Neural crest cell (in vitro differentiated cells): ENCODE measurements at regions not wholly inside any gene's neighbourhood (a gene's known extent, or its start where the extent isn't known, plus 50 kb on each side); places are given as distances from the start of the nearest gene placed in this dataset.

ENCODE experiments used
- DNase-seq: peaks from one replicate; pipeline ENCODE4 v3.0.0; 2021; ENCODE audit warnings: low read depth, mixed read lengths, low spot score
- H3K27ac Mint-ChIP-seq: one replicate; pipeline ENCODE4 v1.8.0; 2021; ENCODE audit warnings: mild to moderate bottlenecking, mixed read lengths; ENCODE audit not compliant: unreplicated experiment
- H3K27me3 Mint-ChIP-seq: 2 replicates; pipeline ENCODE4 v1.8.0; 2021; ENCODE audit warnings: low read depth, mild to moderate bottlenecking, mixed read lengths
- H3K36me3 Mint-ChIP-seq: 2 replicates; pipeline ENCODE4 v1.8.0; 2021; ENCODE audit warnings: low read depth, mild to moderate bottlenecking, mixed read lengths
- H3K4me1 Mint-ChIP-seq: 2 replicates; pipeline ENCODE4 v1.8.0; 2021; ENCODE audit warnings: mixed read lengths
- H3K4me3 Mint-ChIP-seq: one replicate; pipeline ENCODE4 v1.8.0; 2021; ENCODE audit warnings: mild to moderate bottlenecking, mixed read lengths
- H3K9me3 Mint-ChIP-seq: 2 replicates; pipeline ENCODE4 v1.8.0; 2021; ENCODE audit warnings: mixed read lengths
- TF ChIP-seq, protein P1 (sequence below): fragments of 200-600 bp; sonication (generic); conservative IDR thresholded peaks from 2 replicates; pipeline ENCODE4 v1.5.0; 2021; ENCODE audit warnings: antibody characterized with exemption, mild to moderate bottlenecking

DNA sequence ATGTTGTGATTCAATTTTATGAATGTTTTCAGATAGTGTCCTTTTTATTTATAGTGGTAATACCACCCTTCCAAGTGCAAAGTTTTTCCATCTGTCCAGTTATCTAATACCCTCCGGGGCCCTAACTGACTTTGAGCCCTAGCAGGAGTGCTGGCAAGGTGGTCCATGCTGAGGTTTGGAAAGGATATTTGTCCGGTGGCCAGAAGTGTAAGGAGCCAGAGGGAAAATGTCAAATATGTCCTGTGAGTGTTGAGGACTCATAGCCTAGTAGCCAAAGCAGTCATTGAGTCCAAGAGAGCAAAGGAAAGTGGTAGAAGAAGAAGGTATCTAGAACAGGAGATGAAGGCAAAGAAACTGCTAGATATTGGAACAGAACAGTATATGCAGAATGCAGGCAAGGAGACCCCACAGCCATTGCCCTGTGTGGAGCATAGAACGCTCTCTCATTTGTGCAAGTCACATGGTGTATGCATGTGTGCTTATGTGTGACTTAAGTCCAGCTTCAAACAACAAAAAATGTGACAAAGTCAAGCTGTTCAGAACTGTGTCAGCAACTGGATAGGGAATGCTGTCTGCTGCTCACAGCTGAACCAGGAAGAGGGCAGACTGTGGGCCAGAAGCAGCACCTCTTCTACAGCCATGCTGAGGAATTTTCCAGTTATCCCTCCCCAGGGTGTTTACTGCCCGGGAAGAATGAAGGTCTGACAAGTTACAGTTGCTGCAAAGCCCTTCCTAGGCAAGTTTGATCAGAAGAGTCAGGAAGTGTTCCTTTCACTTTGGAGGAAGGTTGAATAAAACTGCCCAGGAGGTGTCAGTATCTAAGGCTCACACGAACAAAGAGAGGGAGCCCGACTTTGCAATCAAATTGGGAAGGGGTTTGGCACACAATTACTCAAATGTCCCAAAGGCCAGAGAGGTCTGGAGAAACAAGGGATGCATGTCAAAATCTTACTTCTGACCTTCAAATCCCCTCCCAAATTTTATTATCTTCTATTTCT is 463.3 kb upstream of the DMAC1 start:
- Mint-ChIP-seq H3K36me3 (no peaks in the 10 kb centered on the region), H3K4me3 (no peak overlapping the region), H3K27ac (no peak overlapping the region), H3K4me1 (peaks cover 16% of the 10 kb centered on the region), H3K27me3 (no peaks in the 10 kb centered on the region), H3K9me3 (no peaks in the 10 kb centered on the region)
- DNase-seq, result no peak
- TF ChIP-seq, protein P1, sequence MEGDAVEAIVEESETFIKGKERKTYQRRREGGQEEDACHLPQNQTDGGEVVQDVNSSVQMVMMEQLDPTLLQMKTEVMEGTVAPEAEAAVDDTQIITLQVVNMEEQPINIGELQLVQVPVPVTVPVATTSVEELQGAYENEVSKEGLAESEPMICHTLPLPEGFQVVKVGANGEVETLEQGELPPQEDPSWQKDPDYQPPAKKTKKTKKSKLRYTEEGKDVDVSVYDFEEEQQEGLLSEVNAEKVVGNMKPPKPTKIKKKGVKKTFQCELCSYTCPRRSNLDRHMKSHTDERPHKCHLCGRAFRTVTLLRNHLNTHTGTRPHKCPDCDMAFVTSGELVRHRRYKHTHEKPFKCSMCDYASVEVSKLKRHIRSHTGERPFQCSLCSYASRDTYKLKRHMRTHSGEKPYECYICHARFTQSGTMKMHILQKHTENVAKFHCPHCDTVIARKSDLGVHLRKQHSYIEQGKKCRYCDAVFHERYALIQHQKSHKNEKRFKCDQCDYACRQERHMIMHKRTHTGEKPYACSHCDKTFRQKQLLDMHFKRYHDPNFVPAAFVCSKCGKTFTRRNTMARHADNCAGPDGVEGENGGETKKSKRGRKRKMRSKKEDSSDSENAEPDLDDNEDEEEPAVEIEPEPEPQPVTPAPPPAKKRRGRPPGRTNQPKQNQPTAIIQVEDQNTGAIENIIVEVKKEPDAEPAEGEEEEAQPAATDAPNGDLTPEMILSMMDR, result no peak

DNA sequence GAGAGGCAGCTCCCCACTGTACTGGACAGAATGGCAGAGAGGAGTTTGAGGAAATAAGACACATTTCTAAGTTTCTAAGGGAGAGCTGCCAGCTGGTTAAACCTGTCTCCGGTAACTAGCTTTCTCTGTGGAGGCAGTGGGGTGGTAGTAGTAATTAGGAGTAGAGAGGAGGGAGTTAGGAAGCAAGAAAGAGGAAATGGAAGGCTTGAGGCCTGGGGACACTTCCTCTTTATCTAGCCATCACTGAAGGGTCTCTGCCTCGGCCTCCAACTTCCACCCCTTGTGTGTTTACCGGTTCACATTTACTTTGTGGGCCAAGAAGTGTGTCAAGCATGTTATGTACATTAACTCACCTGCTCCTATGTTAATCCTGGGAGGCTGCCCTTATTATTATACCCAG is 462.2 kb upstream of the DMAC1 start:
- Mint-ChIP-seq H3K36me3 (no peaks in the 10 kb centered on the region), H3K4me1 (peaks cover 16% of the 10 kb centered on the region), H3K27me3 (no peaks in the 10 kb centered on the region), H3K27ac (no peak overlapping the region), H3K9me3 (no peaks in the 10 kb centered on the region), H3K4me3 (no peak overlapping the region)
- DNase-seq, result no peak
- TF ChIP-seq, protein P1, result no peak

DNA sequence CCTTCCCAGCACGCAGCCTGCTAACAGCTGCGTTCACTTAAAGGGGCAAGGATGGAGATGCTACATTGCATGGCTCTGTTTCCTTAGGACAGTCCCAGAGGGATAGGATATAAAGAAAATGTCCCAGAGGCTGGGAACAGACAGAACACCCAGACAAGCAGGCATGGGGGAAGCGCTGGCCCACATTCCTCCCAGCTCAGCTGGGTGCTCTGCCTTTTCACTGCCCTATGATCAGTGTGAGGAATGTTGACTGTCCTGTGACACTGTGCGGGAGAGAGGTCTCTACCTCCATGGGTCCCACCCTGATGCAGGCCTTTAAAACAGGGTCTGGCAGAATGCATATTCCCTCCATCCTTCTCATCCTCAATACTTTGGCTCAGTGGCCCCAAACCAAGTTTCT is 459.4 kb upstream of the DMAC1 start:
- H3K9me3 Mint-ChIP-seq, result peaks cover 3% of the 10 kb centered on the region
- H3K27ac Mint-ChIP-seq, result no peak overlapping the region
- no peak overlapping the region for H3K4me3 Mint-ChIP-seq
- H3K36me3 Mint-ChIP-seq, result peaks cover 3% of the 10 kb centered on the region
- no peaks in the 10 kb centered on the region for H3K27me3 Mint-ChIP-seq
- peaks cover 16% of the 10 kb centered on the region for H3K4me1 Mint-ChIP-seq
- DNase-seq, result no peak
- TF ChIP-seq, protein P1, result no peak

DNA sequence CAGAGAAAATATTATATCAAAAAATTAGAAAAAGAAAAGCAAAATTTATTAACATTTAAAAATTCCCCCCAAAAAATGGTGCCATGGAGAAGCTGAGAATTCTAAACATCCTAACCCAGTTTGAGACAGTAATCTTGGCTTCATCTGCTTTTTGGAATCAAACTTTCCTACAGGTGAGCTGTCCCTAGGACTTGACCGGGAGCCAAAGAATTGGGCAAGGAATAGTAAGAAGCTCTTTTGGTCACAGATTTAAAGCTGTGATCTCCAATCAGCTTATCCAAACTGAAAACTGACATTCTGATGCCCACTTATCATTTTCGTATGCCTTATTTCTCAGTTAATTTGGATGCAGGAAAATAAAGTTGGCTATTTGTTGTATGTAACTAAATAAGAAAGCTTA is 457.3 kb upstream of the DMAC1 start:
- H3K27me3 Mint-ChIP-seq, result no peaks in the 10 kb centered on the region
- no peak overlapping the region for H3K27ac Mint-ChIP-seq
- DNase-seq, result no peak
- H3K9me3 Mint-ChIP-seq, result peaks cover 3% of the 10 kb centered on the region
- H3K4me3 Mint-ChIP-seq, result no peak overlapping the region
- H3K4me1 Mint-ChIP-seq, result peaks cover 14% of the 10 kb centered on the region
- H3K36me3 Mint-ChIP-seq, result peaks cover 3% of the 10 kb centered on the region
- TF ChIP-seq, protein P1, result no peak

DNA sequence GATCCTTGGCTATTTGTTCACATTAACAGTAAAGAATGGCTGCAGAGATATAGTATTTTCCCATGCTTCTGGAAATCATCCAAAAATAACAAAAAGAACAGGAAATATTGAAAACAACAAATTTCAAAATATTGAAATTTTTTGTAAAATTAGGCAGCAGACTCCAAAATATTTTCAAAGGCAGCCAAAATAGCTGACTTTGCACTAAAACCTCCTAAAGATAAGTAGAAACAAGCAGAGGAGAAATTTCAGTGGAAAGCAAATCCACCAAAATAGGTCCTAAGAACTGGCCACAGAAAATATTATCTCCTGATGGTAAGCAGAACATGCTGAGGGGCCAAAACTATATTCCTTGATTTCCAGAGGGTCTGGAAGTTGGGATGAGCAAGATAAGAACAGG is 456.3 kb upstream of the DMAC1 start:
- Mint-ChIP-seq H3K36me3 (peaks cover 3% of the 10 kb centered on the region), H3K9me3 (peaks cover 3% of the 10 kb centered on the region), H3K4me3 (no peak overlapping the region), H3K27ac (no peak overlapping the region), H3K27me3 (no peaks in the 10 kb centered on the region), H3K4me1 (peaks cover 22% of the 10 kb centered on the region)
- TF ChIP-seq, protein P1, result no peak
- DNase-seq, result no peak
